ENCODE measurements at regions not wholly inside any gene's neighbourhood (a gene's known extent, or its start where the extent isn't known, plus 50 kb on each side); places are given as distances from the start of the nearest gene placed in this dataset.

- DNase-seq (no peak), ATAC-seq (no peak)
- intact Hi-C loops (cut with DNase I): no loop called here
- Histone ChIP-seq H3K4me1 (ENCODE audit: control insufficient read depth, insufficient read depth, low read length) (no peaks in the 10 kb centered on the region), H3K27me3 (ENCODE audit: control insufficient read depth, insufficient read depth) (no peaks in the 10 kb centered on the region), H3K9me3 (ENCODE audit: control insufficient read depth, low read length) (no peaks in the 10 kb centered on the region), H3K27ac (ENCODE audit: low read length) (no peak overlapping the region), H3K4me3 (ENCODE audit: low read length) (no peak overlapping the region)
- WGBS: 73% methylated on average over 1 of the region's 1 CpG
Observed at GRCh38 chr2:59569124-59569523, 984.3 kb downstream of the BCL11A start.

GRCh38 chr2:59568461-59568860, 985.0 kb downstream of the BCL11A start:
- Histone ChIP-seq H3K27ac (ENCODE audit: low read length) (no peak overlapping the region), H3K9me3 (ENCODE audit: control insufficient read depth, low read length) (no peaks in the 10 kb centered on the region), H3K27me3 (ENCODE audit: control insufficient read depth, insufficient read depth) (no peaks in the 10 kb centered on the region), H3K4me3 (ENCODE audit: low read length) (no peak overlapping the region), H3K4me1 (ENCODE audit: control insufficient read depth, insufficient read depth, low read length) (no peaks in the 10 kb centered on the region)
- DNase-seq (no peak), ATAC-seq (no peak)
- 23% methylated on average over 3 of the region's 3 CpGs for WGBS
- intact Hi-C loops (cut with DNase I): no loop called here

- ATAC-seq (no peak), DNase-seq (peak in 1 of 3 donors; percentile 37)
- Histone ChIP-seq H3K4me3 (ENCODE audit: low read length) (no peak overlapping the region), H3K9me3 (ENCODE audit: control insufficient read depth, low read length) (no peaks in the 10 kb centered on the region), H3K4me1 (ENCODE audit: control insufficient read depth, insufficient read depth, low read length) (no peaks in the 10 kb centered on the region), H3K27ac (ENCODE audit: low read length) (no peak overlapping the region), H3K27me3 (ENCODE audit: control insufficient read depth, insufficient read depth) (no peaks in the 10 kb centered on the region)
- 51% methylated on average over 6 of the region's 6 CpGs for WGBS
- intact Hi-C loops (cut with DNase I): no loop called here
Observed at GRCh38 chr2:59567151-59567550, 986.3 kb downstream of the BCL11A start.

GRCh38 chr2:59566739-59567138, 986.7 kb downstream of the BCL11A start:
- Histone ChIP-seq H3K9me3 (ENCODE audit: control insufficient read depth, low read length) (no peaks in the 10 kb centered on the region), H3K27me3 (ENCODE audit: control insufficient read depth, insufficient read depth) (no peaks in the 10 kb centered on the region), H3K4me1 (ENCODE audit: control insufficient read depth, insufficient read depth, low read length) (no peaks in the 10 kb centered on the region), H3K4me3 (ENCODE audit: low read length) (no peak overlapping the region), H3K27ac (ENCODE audit: low read length) (no peak overlapping the region)
- no peak for DNase-seq
- ATAC-seq: no peak
- intact Hi-C loops (cut with DNase I): no loop called here
- WGBS: 69% methylated on average over 2 of the region's 2 CpGs

- DNase-seq (no peak), ATAC-seq (no peak)
- no peaks in the 10 kb centered on the region for H3K9me3 ChIP-seq (ENCODE audit: control insufficient read depth, low read length)
- no peak overlapping the region for H3K27ac ChIP-seq (ENCODE audit: low read length)
- H3K27me3 ChIP-seq (ENCODE audit: control insufficient read depth, insufficient read depth): no peaks in the 10 kb centered on the region
- no peak overlapping the region for H3K4me3 ChIP-seq (ENCODE audit: low read length)
- H3K4me1 ChIP-seq (ENCODE audit: control insufficient read depth, insufficient read depth, low read length): no peaks in the 10 kb centered on the region
- WGBS: 68% methylated on average over 2 of the region's 2 CpGs
- intact Hi-C loops (cut with DNase I): no loop called here
Observed at GRCh38 chr2:59561281-59561680, 992.2 kb downstream of the BCL11A start.

GRCh38 chr2:59560769-59561168, 992.7 kb downstream of the BCL11A start:
- no peak overlapping the region for H3K4me3 ChIP-seq (ENCODE audit: low read length)
- no peaks in the 10 kb centered on the region for H3K4me1 ChIP-seq (ENCODE audit: control insufficient read depth, insufficient read depth, low read length)
- WGBS: 66% methylated on average over 3 of the region's 3 CpGs
- H3K27ac ChIP-seq (ENCODE audit: low read length): no peak overlapping the region
- intact Hi-C loops (cut with DNase I): no loop called here
- H3K27me3 ChIP-seq (ENCODE audit: control insufficient read depth, insufficient read depth): no peaks in the 10 kb centered on the region
- no peak for ATAC-seq
- H3K9me3 ChIP-seq (ENCODE audit: control insufficient read depth, low read length): no peaks in the 10 kb centered on the region
- DNase-seq: no peak

GRCh38 chr2:59540864-59541263, 1012.6 kb downstream of the BCL11A start:
- no peak for ATAC-seq
- no peak overlapping the region for H3K27ac ChIP-seq (ENCODE audit: low read length)
- H3K9me3 ChIP-seq (ENCODE audit: control insufficient read depth, low read length): no peaks in the 10 kb centered on the region
- intact Hi-C loops (cut with DNase I): no loop called here
- no peaks in the 10 kb centered on the region for H3K4me1 ChIP-seq (ENCODE audit: control insufficient read depth, insufficient read depth, low read length)
- DNase-seq: no peak
- 66% methylated on average over 4 of the region's 4 CpGs for WGBS
- no peaks in the 10 kb centered on the region for H3K27me3 ChIP-seq (ENCODE audit: control insufficient read depth, insufficient read depth)
- H3K4me3 ChIP-seq (ENCODE audit: low read length): no peak overlapping the region

GRCh38 chr2:59538398-59538911, 1015.0 kb downstream of the BCL11A start:
- no peaks in the 10 kb centered on the region for H3K27me3 ChIP-seq (ENCODE audit: control insufficient read depth, insufficient read depth)
- 50% methylated on average over 2 of the region's 2 CpGs for WGBS

GRCh38 chr2:59532808-59533207, 1020.6 kb downstream of the BCL11A start:
- H3K4me3 ChIP-seq (ENCODE audit: low read length): no peak overlapping the region
- intact Hi-C loops (cut with DNase I): no loop called here
- DNase-seq: no peak
- 98% methylated on average over 3 of the region's 3 CpGs for WGBS
- no peaks in the 10 kb centered on the region for H3K9me3 ChIP-seq (ENCODE audit: control insufficient read depth, low read length)
- H3K4me1 ChIP-seq (ENCODE audit: control insufficient read depth, insufficient read depth, low read length): no peaks in the 10 kb centered on the region
- no peaks in the 10 kb centered on the region for H3K27me3 ChIP-seq (ENCODE audit: control insufficient read depth, insufficient read depth)
- no peak for ATAC-seq
- H3K27ac ChIP-seq (ENCODE audit: low read length): no peak overlapping the region

More at GRCh38 chr2:59538398-59538911, 1015.0 kb downstream of the BCL11A start:
- DNase-seq: no peak
- intact Hi-C loops (cut with DNase I): no loop called here
- ATAC-seq: no peak
- Histone ChIP-seq H3K4me1 (ENCODE audit: control insufficient read depth, insufficient read depth, low read length) (no peaks in the 10 kb centered on the region), H3K27ac (ENCODE audit: low read length) (no peak overlapping the region), H3K9me3 (ENCODE audit: control insufficient read depth, low read length) (no peaks in the 10 kb centered on the region), H3K4me3 (ENCODE audit: low read length) (no peak overlapping the region)

- intact Hi-C loops (cut with DNase I): no loop called here
- H3K4me1 ChIP-seq (ENCODE audit: control insufficient read depth, insufficient read depth, low read length): no peaks in the 10 kb centered on the region
- ATAC-seq: no peak
- DNase-seq: no peak
- no peak overlapping the region for H3K27ac ChIP-seq (ENCODE audit: low read length)
- WGBS: 55% methylated on average over 1 of the region's 1 CpG
- H3K27me3 ChIP-seq (ENCODE audit: control insufficient read depth, insufficient read depth): no peaks in the 10 kb centered on the region
- no peaks in the 10 kb centered on the region for H3K9me3 ChIP-seq (ENCODE audit: control insufficient read depth, low read length)
- no peak overlapping the region for H3K4me3 ChIP-seq (ENCODE audit: low read length)
Observed at GRCh38 chr2:59530258-59530657, 1023.2 kb downstream of the BCL11A start.

- no peaks in the 10 kb centered on the region for H3K9me3 ChIP-seq (ENCODE audit: control insufficient read depth, low read length)
- no peaks in the 10 kb centered on the region for H3K27me3 ChIP-seq (ENCODE audit: control insufficient read depth, insufficient read depth)
- DNase-seq (no peak), ATAC-seq (peak in 1 of 2 donors; percentile 59)
- H3K4me3 ChIP-seq (ENCODE audit: low read length): no peak overlapping the region
- intact Hi-C loops (cut with DNase I): no loop called here
- H3K4me1 ChIP-seq (ENCODE audit: control insufficient read depth, insufficient read depth, low read length): no peaks in the 10 kb centered on the region
- 41% methylated on average over 7 of the region's 7 CpGs for WGBS
- no peak overlapping the region for H3K27ac ChIP-seq (ENCODE audit: low read length)
Observed at GRCh38 chr2:59529726-59530125, 1023.7 kb downstream of the BCL11A start.

- no peaks in the 10 kb centered on the region for H3K27me3 ChIP-seq (ENCODE audit: control insufficient read depth, insufficient read depth)
- H3K9me3 ChIP-seq (ENCODE audit: control insufficient read depth, low read length): no peaks in the 10 kb centered on the region
- H3K4me1 ChIP-seq (ENCODE audit: control insufficient read depth, insufficient read depth, low read length): no peaks in the 10 kb centered on the region
- DNase-seq (no peak), ATAC-seq (no peak)
- WGBS: 60% methylated on average over 4 of the region's 4 CpGs
- intact Hi-C loops (cut with DNase I): no loop called here
- no peak overlapping the region for H3K4me3 ChIP-seq (ENCODE audit: low read length)
- H3K27ac ChIP-seq (ENCODE audit: low read length): no peak overlapping the region
Observed at GRCh38 chr2:59528525-59528924, 1024.9 kb downstream of the BCL11A start.
